ENCODE measurements at regions not wholly inside any gene's neighbourhood (a gene's known extent, or its start where the extent isn't known, plus 50 kb on each side); places are given as distances from the start of the nearest gene placed in this dataset.

DNA sequence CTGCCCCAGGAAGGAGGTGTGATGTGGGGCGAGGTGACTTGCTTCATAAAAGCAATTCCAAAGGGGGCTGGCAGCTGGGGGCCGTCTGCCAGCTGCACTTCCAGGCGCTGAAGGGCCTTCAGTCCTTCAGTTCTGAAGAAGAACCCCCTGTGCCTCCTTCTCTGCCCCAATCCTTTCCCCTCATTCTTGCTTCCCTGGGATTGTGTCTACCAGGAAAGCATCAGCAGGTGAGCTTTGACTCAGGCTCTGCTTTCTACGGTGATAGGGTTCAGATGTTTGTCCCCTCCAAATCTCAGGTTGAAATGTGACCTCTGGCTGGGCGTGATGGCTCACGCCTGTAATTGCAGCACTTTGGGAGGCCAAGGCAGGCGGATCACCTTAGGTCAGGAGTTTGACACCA, 52.5 kb upstream of the NKD1 start (continued):
- TF ChIP-seq RFX5 (IDR thresholded peaks at IDR 0.05) (no peak), RARB (CRISPR knock-in tag; IDR thresholded peaks at IDR 0.05) (no peak), CEBPB (IDR thresholded peaks at IDR 0.05) (no peak), HOXB13 (CRISPR knock-in tag; IDR thresholded peaks at IDR 0.05; ENCODE audit: low read depth) (no peak), HDAC2 (IDR thresholded peaks at IDR 0.05) (no peak), SMC3 (IDR thresholded peaks at IDR 0.05) (no peak)

DNA sequence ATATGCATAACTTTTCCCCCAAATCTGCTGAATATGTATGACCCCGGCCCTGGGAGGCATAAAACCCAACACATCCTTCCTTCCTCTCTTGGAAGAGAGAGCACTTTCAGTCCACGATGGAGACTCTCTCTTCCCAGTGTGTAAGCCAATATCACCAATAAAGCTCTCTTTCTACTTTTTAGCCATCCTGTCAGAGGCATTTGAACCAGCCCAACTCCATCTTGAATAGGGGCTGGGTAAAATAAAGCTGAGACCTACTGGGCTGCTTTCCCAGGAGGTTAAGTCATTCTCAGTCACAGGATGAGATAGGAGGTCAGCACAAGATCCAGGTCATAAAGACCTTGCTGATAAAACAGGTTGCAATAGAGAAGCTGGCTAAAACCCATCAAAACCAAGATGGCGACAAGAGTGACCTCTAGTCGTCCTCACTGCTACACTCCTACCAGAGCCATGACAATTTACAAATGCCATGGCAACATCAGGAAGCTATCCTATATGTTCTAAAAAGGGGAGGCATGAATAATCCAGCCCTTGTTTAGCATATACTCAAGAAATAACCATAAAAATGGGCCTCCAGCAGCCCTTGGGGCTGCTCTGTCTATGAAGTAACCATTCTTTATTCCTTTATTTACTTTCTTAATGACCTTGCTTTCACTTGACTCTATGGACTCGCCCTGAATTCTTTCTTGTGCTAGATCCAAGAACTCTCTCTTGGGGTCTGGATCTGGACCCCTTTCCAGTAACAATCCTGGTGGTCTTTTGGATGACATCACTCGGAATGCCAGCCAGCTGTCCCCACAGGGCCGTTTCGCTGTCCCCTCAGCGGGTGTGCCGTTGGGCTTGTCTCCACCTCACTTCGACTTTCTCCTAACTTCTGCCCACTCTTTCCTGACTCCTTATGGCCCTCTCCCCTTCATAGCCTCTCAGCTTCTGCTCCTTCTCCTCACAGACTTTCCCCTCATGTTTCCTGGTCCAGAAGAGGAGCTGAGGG, 53.4 kb upstream of the NKD1 start:
- FAIRE-seq (no peak), ATAC-seq (no peak), DNase-seq (ENCODE audit: low read depth in 1 of 2, low spot score in 1 of 2) (no peak)
- H3K9me3 ChIP-seq = no peaks in the 10 kb centered on the region
- H3K27ac ChIP-seq = no peak overlapping the region
- TF ChIP-seq HOXB5 (CRISPR knock-in tag; IDR thresholded peaks at IDR 0.05) (no peak), EHMT2 (IDR thresholded peaks at IDR 0.05; ENCODE audit: low read depth) (no peak), CHD4 (IDR thresholded peaks at IDR 0.05; ENCODE audit: borderline replicate concordance) (no peak), ZC3H11A (IDR thresholded peaks at IDR 0.05) (no peak), ESRRA (IDR thresholded peaks at IDR 0.05; ENCODE audit: borderline replicate concordance, low read length) (no peak), CBX2 (IDR thresholded peaks at IDR 0.05; ENCODE audit: borderline replicate concordance, low read depth) (no peak)
- H3K4me2 ChIP-seq = no peak overlapping the region
- no peaks in the 10 kb centered on the region for H3K4me1 ChIP-seq
- no peak overlapping the region for H3K4me3 ChIP-seq
- ChIA-PET POLR2A (no interaction called here), CTCF (interaction anchor here (0.6 to 1.6 kb wide), 2 partner anchors 9 to 165 kb away, joined by 4 to 5 read pairs; no protein-coding TSS in a partner anchor)
- WGBS (ENCODE audit: missing lambda C conversion rate) = 22% methylated on average over 11 of the region's 11 CpGs

DNA sequence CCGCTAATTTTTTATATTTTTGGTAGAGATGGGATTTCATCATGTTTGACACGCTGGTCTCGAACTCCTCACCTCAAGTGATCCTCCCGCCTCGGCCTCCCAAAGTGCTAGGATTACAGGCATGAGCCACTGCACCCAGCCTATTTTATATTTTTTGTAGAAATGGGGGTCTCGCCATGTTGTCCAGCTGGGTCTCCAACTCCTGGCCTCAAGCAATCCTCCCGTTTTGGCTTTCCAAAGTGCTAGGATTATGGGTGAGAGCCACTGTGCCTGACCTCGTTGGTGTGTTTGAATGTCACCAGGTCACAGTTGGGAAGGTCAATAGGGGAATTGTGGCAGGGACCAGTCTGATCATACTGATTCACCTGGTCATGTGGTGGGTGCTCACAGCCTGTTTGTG, 56.7 kb upstream of the NKD1 start:
- Histone ChIP-seq H3K9me3 (no peaks in the 10 kb centered on the region), H3K4me1 (no peaks in the 10 kb centered on the region), H3K4me2 (no peak overlapping the region), H3K27ac (no peak overlapping the region), H3K4me3 (no peak overlapping the region)
- TF ChIP-seq, protein P1, sequence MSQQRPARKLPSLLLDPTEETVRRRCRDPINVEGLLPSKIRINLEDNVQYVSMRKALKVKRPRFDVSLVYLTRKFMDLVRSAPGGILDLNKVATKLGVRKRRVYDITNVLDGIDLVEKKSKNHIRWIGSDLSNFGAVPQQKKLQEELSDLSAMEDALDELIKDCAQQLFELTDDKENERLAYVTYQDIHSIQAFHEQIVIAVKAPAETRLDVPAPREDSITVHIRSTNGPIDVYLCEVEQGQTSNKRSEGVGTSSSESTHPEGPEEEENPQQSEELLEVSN (IDR thresholded peaks at IDR 0.05; ENCODE audit: borderline replicate concordance, low read depth) = no peak
- TF ChIP-seq EHMT2 (IDR thresholded peaks at IDR 0.05; ENCODE audit: low read depth) (no peak), RARB (CRISPR knock-in tag; IDR thresholded peaks at IDR 0.05) (no peak), RAD21 (conservative IDR thresholded peaks at IDR 0.05 in 1 of 2, IDR thresholded peaks at IDR 0.05 in 1 of 2) (no peak), RCOR1 (IDR thresholded peaks at IDR 0.05; ENCODE audit: low read depth, low read length) (no peak), CEBPB (IDR thresholded peaks at IDR 0.05) (no peak), POLR2A (IDR thresholded peaks at IDR 0.05; ENCODE audit: low read length) (no peak), CBX8 (IDR thresholded peaks at IDR 0.05) (no peak), GATA3 (IDR thresholded peaks at IDR 0.05; ENCODE audit: borderline replicate concordance) (no peak), PHF8 (IDR thresholded peaks at IDR 0.05; ENCODE audit: borderline replicate concordance, low read depth) (no peak), HOXB13 (CRISPR knock-in tag; IDR thresholded peaks at IDR 0.05; ENCODE audit: low read depth) (no peak), ZFP36 (IDR thresholded peaks at IDR 0.05; ENCODE audit: borderline replicate concordance, partially characterized antibody) (no peak), CHD4 (IDR thresholded peaks at IDR 0.05; ENCODE audit: borderline replicate concordance) (no peak)
- TF ChIP-seq, protein P2, sequence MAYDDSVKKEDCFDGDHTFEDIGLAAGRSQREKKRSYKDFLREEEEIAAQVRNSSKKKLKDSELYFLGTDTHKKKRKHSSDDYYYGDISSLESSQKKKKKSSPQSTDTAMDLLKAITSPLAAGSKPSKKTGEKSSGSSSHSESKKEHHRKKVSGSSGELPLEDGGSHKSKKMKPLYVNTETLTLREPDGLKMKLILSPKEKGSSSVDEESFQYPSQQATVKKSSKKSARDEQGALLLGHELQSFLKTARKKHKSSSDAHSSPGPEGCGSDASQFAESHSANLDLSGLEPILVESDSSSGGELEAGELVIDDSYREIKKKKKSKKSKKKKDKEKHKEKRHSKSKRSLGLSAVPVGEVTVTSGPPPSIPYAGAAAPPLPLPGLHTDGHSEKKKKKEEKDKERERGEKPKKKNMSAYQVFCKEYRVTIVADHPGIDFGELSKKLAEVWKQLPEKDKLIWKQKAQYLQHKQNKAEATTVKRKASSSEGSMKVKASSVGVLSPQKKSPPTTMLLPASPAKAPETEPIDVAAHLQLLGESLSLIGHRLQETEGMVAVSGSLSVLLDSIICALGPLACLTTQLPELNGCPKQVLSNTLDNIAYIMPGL (CRISPR knock-in tag; IDR thresholded peaks at IDR 0.05; ENCODE audit: borderline replicate concordance) = no peak
- TF ChIP-seq, protein P3, sequence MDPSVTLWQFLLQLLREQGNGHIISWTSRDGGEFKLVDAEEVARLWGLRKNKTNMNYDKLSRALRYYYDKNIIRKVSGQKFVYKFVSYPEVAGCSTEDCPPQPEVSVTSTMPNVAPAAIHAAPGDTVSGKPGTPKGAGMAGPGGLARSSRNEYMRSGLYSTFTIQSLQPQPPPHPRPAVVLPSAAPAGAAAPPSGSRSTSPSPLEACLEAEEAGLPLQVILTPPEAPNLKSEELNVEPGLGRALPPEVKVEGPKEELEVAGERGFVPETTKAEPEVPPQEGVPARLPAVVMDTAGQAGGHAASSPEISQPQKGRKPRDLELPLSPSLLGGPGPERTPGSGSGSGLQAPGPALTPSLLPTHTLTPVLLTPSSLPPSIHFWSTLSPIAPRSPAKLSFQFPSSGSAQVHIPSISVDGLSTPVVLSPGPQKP (IDR thresholded peaks at IDR 0.05; ENCODE audit: low read depth, low read length) = no peak
- TF ChIP-seq, protein P4, sequence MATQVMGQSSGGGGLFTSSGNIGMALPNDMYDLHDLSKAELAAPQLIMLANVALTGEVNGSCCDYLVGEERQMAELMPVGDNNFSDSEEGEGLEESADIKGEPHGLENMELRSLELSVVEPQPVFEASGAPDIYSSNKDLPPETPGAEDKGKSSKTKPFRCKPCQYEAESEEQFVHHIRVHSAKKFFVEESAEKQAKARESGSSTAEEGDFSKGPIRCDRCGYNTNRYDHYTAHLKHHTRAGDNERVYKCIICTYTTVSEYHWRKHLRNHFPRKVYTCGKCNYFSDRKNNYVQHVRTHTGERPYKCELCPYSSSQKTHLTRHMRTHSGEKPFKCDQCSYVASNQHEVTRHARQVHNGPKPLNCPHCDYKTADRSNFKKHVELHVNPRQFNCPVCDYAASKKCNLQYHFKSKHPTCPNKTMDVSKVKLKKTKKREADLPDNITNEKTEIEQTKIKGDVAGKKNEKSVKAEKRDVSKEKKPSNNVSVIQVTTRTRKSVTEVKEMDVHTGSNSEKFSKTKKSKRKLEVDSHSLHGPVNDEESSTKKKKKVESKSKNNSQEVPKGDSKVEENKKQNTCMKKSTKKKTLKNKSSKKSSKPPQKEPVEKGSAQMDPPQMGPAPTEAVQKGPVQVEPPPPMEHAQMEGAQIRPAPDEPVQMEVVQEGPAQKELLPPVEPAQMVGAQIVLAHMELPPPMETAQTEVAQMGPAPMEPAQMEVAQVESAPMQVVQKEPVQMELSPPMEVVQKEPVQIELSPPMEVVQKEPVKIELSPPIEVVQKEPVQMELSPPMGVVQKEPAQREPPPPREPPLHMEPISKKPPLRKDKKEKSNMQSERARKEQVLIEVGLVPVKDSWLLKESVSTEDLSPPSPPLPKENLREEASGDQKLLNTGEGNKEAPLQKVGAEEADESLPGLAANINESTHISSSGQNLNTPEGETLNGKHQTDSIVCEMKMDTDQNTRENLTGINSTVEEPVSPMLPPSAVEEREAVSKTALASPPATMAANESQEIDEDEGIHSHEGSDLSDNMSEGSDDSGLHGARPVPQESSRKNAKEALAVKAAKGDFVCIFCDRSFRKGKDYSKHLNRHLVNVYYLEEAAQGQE (IDR thresholded peaks at IDR 0.05) = no peak
- TF ChIP-seq, protein P5, sequence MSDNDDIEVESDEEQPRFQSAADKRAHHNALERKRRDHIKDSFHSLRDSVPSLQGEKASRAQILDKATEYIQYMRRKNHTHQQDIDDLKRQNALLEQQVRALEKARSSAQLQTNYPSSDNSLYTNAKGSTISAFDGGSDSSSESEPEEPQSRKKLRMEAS (IDR thresholded peaks at IDR 0.05) = no peak
- DNase-seq (ENCODE audit: low read depth in 1 of 2, low spot score in 1 of 2) = no peak
- POLR2A ChIA-PET = no interaction called here
- no peak for ATAC-seq
- 37% methylated on average over 8 of the region's 8 CpGs for WGBS (ENCODE audit: missing lambda C conversion rate)
- CTCF ChIA-PET = no interaction called here
- no peak for FAIRE-seq
